EH (cell line): ENCODE measurements at regions not wholly inside any gene's neighbourhood (a gene's known extent, or its start where the extent isn't known, plus 50 kb on each side); places are given as distances from the start of the nearest gene placed in this dataset.
"Not testable (repeated sequence)": the region's sequence is repeated elsewhere in the genome, so short reads cannot be mapped to it uniquely, and the experiment has no call there.

Source experiments
- DNase-seq: peaks from one replicate; pipeline ENCODE4 v3.0.0-alpha.2; 2015; ENCODE audit warnings: low read depth

- no peak for DNase-seq
Measured at GRCh38 chr2:136282251-136282650, 164.3 kb upstream of the CXCR4 start.

- DNase-seq: no peak
Measured at GRCh38 chr2:136281281-136282114, 163.5 kb upstream of the CXCR4 start.

- DNase-seq: not testable (repeated sequence)
Measured at GRCh38 chr2:136266346-136266745, 148.4 kb upstream of the CXCR4 start.

DNA sequence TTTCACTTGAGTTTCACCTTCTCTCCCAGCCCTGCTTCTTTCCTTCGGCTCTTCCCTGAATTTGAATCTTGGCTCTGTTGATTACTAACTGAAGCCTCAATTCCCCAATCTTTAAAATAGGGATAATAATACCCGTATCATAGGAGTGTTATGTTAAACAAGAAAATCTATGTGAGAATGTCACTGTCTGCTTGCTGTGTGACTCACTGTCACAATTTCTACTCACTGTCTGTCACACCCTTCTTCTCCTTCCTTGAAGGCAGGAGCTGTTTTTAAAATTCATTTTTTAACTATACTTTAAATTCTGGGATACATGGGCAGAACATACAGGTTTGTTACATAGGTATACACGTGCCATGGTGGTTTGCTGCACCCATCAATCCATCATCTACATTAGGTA lies 141.6 kb upstream of the CXCR4 start:
- no peak for DNase-seq

DNA sequence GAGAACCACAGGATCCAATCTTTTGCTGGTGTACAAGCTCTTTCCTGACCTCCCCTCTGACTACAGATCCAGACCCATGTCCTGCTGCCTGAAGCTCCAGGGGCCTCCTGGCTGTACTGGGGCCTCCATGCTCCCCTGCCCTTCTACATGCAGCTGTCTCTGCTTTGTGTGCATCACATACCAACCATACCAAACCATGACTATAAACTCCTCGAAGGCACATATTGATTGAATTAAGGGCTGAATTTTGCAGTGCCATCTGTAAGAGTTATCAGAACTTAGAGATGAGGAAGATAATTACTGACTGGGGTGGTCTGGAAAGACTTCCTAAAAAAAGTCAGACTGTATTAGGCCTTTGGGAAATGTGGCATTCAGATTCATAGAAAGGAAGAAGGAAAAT lies 139.9 kb upstream of the CXCR4 start:
- DNase-seq: no peak

- no peak for DNase-seq
Measured at GRCh38 chr2:136255648-136256461, 137.9 kb upstream of the CXCR4 start.

DNA sequence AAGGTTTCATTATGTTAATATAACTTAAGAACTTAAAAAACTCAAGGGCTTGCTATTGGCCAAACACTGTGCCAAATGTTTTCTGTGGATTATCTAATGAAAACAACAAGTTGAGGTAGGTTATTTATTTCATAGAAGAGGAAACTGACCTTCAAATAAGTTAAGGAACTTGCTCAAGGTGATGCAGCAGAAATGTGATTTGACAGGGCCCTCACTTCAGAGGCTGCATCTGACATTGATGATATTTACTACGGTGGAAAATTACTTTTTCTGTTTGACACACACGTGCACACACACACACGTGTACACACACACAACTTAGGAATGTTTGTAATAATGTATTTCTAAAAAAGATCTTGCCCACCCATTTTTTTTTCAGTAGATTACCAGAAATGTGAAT lies 137.2 kb upstream of the CXCR4 start:
- DNase-seq: no peak

- no peak for DNase-seq
Measured at GRCh38 chr2:136254681-136255080, 136.7 kb upstream of the CXCR4 start.

DNA sequence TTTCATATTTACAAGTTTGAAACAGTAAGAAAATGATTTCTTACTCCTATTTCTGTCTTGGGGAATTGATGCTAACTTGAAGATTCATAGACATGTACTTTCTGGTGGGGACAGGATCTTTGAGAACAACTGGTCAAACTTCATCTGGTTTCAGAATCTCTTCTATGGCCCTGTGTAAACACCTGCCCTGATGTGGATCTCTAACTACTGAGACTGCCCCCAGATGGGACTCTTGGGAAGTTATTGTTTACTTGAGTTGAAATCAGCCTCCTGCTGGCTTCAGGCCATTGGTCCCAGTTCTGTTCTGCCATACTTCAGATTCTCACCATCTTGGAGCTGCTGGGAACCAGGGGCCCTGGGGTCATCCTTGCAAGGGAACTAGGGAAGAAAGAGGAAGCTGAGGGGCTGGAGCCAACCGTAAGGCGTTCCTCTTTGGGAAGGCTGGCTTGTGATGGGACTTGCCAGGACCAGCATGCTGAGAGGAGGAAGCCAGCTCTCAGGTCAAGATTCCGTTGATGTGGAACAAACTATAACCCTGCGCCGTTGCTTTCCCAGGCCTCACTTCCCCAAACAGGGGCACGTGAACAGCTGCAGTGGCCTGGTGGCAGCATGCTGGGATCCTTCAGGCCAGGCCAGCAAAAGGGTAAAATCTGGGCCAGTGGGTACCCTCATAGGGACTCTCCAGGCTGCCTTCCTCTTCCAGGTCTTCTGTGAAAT lies 135.5 kb upstream of the CXCR4 start:
- no peak for DNase-seq

GRCh38 chr2:136251885-136252585 lies 134.1 kb upstream of the CXCR4 start:
- no peak for DNase-seq

DNA sequence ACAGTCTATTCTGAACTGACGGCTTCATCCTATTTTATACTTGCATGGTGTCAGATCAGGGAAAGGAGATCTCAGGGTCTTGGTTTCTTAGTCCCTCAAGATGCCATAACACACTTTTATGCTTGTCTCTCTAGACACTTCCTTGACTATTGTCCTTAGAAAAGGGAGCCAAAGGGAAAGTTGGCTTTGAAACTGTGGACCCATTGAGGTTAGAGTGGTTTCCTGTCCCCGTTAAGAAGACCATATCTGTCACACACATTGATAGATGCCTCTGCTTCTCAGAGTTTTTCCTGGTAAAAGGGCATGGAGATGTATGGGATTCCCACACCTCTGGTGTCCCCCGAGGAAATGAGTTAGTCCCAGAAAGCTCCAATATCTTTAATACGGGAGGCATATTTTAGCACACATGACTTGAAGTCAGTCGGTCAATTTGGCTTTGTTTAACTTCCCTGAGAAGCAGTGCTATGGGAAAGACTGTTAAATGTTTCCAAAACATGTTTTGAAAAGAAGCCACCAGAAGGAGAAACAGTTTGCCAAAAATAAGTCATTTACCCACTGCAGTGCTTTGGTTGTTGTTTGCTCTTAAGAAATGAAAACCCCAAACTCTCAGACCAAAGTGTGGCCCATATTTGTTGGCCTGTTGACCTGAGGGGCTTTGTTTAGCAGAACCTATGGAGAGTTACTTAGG lies 133.4 kb upstream of the CXCR4 start:
- no peak for DNase-seq

DNA sequence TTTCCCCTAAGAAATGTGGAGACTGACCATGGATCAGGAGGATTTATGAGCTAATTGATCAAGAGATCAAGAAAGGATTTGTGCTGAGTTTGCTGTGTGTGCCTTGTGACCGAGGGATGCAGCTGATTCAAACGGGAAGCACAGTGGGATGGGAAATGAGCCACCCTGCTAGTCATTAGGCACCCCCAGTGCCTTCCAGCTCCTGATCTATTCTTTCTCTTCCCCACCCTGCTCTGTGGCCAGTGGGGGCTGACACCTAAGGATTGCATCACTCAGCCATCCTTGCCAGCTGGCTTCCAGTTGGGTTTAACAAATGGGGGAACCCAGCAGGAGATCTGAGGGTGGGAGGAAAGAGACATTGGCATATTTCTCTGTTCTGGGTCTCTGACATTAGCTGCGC lies 132.2 kb upstream of the CXCR4 start:
- no peak for DNase-seq

GRCh38 chr2:136248907-136249306 lies 131.0 kb upstream of the CXCR4 start:
- DNase-seq: no peak

GRCh38 chr2:136248242-136248641 lies 130.3 kb upstream of the CXCR4 start:
- DNase-seq: no peak

DNA sequence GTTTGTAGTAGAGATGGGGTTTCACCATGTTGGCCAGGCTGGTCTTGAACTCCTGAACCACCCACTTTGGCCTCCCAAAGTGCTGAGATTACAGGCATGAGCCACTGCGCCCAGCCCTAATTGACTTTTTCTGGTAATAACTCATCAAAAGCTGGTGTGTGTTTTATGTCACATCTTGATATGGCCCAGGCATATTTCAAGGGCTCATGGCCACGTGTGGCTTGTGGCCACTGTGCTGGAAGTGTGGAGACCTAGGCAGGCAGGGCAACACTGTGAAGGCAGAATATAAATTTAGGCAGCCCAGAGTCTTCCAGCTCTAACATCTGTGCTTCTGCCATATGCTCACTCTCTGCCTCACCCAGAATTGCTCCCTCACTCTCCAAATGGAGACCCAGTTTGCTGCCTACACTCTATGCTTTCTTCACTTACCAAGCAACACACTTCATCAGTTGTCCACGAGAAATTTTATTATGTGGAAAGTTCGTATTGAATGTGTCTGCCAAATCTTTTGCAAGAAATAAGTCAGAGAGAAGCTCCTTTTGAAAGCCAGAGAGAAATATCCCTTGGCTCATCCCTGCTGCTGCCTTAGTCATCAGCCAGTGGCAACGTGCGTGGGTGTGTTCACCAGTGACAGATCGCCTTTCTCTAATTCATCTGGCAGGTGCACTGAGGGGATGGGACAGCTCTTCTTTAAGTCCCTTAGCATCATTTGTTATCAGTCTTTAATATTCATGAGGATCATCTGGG lies 129.4 kb upstream of the CXCR4 start:
- no peak for DNase-seq

DNA sequence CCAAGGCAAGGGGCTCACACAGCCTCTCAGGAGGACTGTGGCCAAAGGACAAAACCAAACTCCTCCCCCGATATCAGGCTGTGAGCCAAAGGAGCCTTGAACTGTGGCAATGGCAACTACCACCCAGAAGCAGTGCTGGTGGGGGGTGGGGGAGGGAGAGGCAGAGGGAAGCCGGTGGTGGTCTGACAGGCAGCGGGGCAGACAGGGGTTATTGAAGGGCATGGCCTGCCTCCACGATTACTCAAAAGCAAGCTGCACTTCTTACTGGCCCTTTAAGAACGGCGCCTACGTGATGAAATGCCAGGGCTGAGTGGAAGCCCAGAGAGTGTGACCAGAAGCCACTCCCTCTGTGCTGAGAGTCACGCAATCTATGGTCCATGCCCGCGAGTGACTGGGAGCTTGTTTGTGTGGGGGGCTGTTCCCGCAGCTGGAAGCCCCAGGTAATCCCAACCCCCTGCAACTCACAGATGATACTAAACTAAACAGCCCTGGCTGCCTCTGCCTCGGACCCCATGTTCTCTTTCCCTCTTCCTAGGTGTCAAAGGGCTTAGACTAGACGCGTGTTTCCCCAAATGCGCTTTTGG lies 128.2 kb upstream of the CXCR4 start:
- no peak for DNase-seq

DNA sequence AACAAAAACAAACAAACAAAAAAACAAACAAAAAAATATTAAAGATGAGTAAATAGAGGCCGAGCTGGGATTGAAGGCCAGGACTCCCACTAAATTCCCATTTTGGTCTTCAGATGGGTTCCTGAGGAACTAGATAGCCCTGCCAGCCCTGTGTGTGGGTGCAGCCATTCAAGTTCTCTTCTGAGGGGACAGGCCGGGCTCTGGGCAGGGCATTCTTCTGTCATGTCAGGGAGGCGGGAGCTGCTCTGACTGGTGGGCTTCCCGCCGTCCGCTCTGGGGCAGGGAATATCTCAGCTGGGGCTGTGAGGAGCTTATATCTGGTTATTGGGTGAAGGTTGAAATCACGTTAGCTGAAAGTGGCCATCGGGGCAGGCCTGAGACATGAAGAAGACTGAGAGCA lies 127.3 kb upstream of the CXCR4 start:
- DNase-seq: no peak

DNA sequence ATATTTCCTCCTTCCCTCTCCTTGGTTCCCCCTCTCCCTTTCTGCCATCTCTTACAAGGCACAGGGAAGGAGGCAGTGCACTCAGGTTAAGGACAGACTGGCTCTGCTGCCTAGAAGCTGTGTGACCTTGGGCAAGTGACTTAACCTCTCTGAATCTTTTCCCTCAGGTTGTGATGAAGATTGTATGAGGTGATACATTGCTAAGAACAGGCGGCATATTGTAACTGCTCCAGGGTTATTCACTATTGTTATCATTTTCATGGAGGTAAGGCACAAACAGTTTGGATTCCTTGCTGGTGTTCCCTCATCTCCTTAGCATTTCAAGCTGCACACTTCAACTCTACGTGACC lies 126.6 kb upstream of the CXCR4 start:
- DNase-seq: no peak

- no peak for DNase-seq
Measured at GRCh38 chr2:136243638-136244535, 125.9 kb upstream of the CXCR4 start.
